GM23248 (cell line): ENCODE measurements at regions not wholly inside any gene's neighbourhood (a gene's known extent, or its start where the extent isn't known, plus 50 kb on each side); places are given as distances from the start of the nearest gene placed in this dataset.

ENCODE experiments used
- EZH2 ChIP-seq: fragments of 200-600 bp; sonication (generic); IDR thresholded peaks from 2 replicates; pipeline ENCODE4 v1.6.1; 2018; ENCODE audit warnings: antibody characterized with exemption, mild to moderate bottlenecking; ENCODE audit not compliant: insufficient read depth, poor library complexity, severe bottlenecking
- EZH2phosphoT487 ChIP-seq: fragments of 200-600 bp; sonication (generic); IDR thresholded peaks from 2 replicates; pipeline ENCODE4 v1.6.1; 2018; ENCODE audit warnings: antibody characterized with exemption, moderate library complexity, mild to moderate bottlenecking, low read depth; ENCODE audit not compliant: insufficient read depth

DNA sequence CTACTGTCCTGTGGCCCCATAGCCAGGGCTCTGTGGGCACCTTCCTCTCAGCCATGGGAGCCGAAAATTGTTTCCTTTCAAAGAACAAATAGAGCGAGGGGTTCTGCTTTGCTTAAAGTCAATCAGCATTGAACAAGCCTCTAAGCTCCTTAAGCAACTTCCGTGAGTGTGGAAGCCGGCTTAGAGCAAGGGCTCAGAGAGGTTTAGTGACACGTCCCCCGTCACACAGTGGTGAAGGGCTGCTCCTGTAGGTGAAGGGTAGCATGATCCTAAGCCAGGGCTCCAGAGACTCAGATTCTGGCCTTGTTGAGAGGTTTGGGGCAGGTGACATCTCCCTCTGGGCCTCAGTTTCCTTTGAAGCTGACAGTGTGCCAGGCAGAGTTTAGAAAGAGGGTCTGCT, 94.0 kb upstream of the WNT4 start:
- TF ChIP-seq EZH2phosphoT487 = no peak
- TF ChIP-seq EZH2 = no peak
